K562 (cell line): ENCODE measurements at regions not wholly inside any gene's neighbourhood (a gene's known extent, or its start where the extent isn't known, plus 50 kb on each side); places are given as distances from the start of the nearest gene placed in this dataset.
A peak's percentile ranks its signal among the peaks of the same experiment; 100 is the strongest.

ENCODE experiments used
- ATAC-seq: fragments of 200-7000 bp; cut with Tn5 transposase; 3 replicates; pipeline ENCODE4 v1.9.1; 2020; ENCODE audit warnings: moderate library complexity
- BruUV-seq: library from RNA; stranded (reverse); fragments of 400-500 nt; replicated peaks from 2 replicates; lab custom pipeline; 2021; lab: Mats Ljungman, UMichigan
- CTCF ChIA-PET: fragments of 300-600 bp; formaldehyde crosslinking; extraction: SDS; loops from one replicate; lab custom pipeline; 2021; ENCODE audit warnings: low intra/inter-chr PET ratio; lab: Yijun Ruan, JAX
- POLR2A ChIA-PET: fragments of 300-600, 350-650 bp; sonication (Branson Sonifier 250); formaldehyde crosslinking; extraction: SDS; loops from one replicate; lab custom pipeline; 2021; ENCODE audit warnings: antibody characterized with exemption, inconsistent platforms; lab: Yijun Ruan, JAX
- DNase-seq, 4 experiments: peaks; one replicate each; pipeline versions ENCODE4 v3.0.0 to v3.0.0-alpha.2; 2011 to 2018; ENCODE audit warnings: low spot score in 3 of 4, mixed read lengths in 3 of 4; ENCODE audit errors: extremely low read depth in 1 of 4
- FAIRE-seq: peaks from 2 replicates; lab custom pipeline; 2011; peaks lifted over from hg19 to GRCh38; lab: Jason Lieb, UNC
- H2AFZ ChIP-seq: 2 replicates; pipeline ENCODE4 v1.6.0; 2011; ENCODE audit warnings: low read depth, low read length, control low read depth, inconsistent platforms
- H3K27ac ChIP-seq: fragments of 200-600 bp; 3 replicates; pipeline ENCODE4 v1.8.0; 2011; ENCODE audit warnings: low read depth, mild to moderate bottlenecking, control low read depth, inconsistent platforms, low read length, moderate library complexity, mixed read lengths; ENCODE audit errors: extremely low read depth
- H3K27me3 ChIP-seq, 2 experiments: fragments of 300-600 bp in 1 of 2; 2 replicates in 1 of 2; 3 replicates in 1 of 2; pipeline versions ENCODE4 v1.6.0 to v1.8.0; 2011; ENCODE audit warnings: inconsistent platforms in 2 of 2, low read length in 2 of 2, mild to moderate bottlenecking in 1 of 2, mixed read lengths in 1 of 2, moderate library complexity in 1 of 2; ENCODE audit not compliant: control insufficient read depth in 2 of 2, insufficient read depth in 2 of 2
- H3K36me3 ChIP-seq: fragments of 300-600 bp; 3 replicates; pipeline ENCODE4 v1.8.0; 2011; ENCODE audit warnings: mild to moderate bottlenecking, low read length, inconsistent platforms; ENCODE audit not compliant: control insufficient read depth, insufficient read depth
- H3K4me1 ChIP-seq, 2 experiments: fragments of 200-600 bp in 1 of 2; replicated peaks in 1 of 2; 2 replicates in 1 of 2; 3 replicates in 1 of 2; pipeline versions ENCODE4 v1.5.1 to v1.8.0; 2011; ENCODE audit warnings: inconsistent platforms in 2 of 2, low read length in 2 of 2, mild to moderate bottlenecking in 1 of 2, mixed read lengths in 1 of 2, moderate library complexity in 1 of 2; ENCODE audit not compliant: control insufficient read depth in 2 of 2, insufficient read depth in 2 of 2
- H3K4me2 ChIP-seq: 2 replicates; pipeline ENCODE4 v1.6.1; 2011; ENCODE audit warnings: low read length, control low read depth, inconsistent platforms, mixed read lengths; ENCODE audit not compliant: insufficient read depth
- H3K4me3 ChIP-seq: fragments of 200-600 bp; sonication (generic), shearing (Covaris generic); 2 replicates; pipeline ENCODE4 v1.5.1; 2016; ENCODE audit warnings: control low read depth, inconsistent platforms
- H3K79me2 ChIP-seq: fragments of 200-600 bp; 3 replicates; pipeline ENCODE4 v1.8.0; 2011; ENCODE audit warnings: low read length, inconsistent platforms; ENCODE audit not compliant: control insufficient read depth, insufficient read depth
- H3K9ac ChIP-seq, 2 experiments: 2 replicates each; pipeline versions ENCODE4 v1.6.0 to v1.6.1; 2011; ENCODE audit warnings: low read depth in 2 of 2, low read length in 2 of 2, control low read depth in 1 of 2, inconsistent platforms in 1 of 2, mild to moderate bottlenecking in 1 of 2, mixed read lengths in 1 of 2; ENCODE audit not compliant: insufficient read depth in 1 of 2
- H3K9me1 ChIP-seq: one replicate; pipeline ENCODE4 v1.6.0; 2011; ENCODE audit warnings: inconsistent platforms, mild to moderate bottlenecking, low read length, moderate library complexity; ENCODE audit not compliant: control insufficient read depth, insufficient read depth
- H3K9me3 ChIP-seq: replicated peaks from 2 replicates; pipeline ENCODE4 v1.5.1; 2011; ENCODE audit warnings: low read depth, low read length, inconsistent platforms; ENCODE audit not compliant: control insufficient read depth, insufficient read depth
- H4K20me1 ChIP-seq: replicated peaks from 2 replicates; pipeline ENCODE4 v1.6.1; 2011; ENCODE audit warnings: low read length, inconsistent platforms, mixed read lengths; ENCODE audit not compliant: control insufficient read depth, insufficient read depth
- CCAR2 ChIP-seq: fragments of 200-400 bp; formaldehyde crosslinking; IDR thresholded peaks from 2 replicates; pipeline ENCODE4 v1.6.1; 2017; ENCODE audit warnings: mild to moderate bottlenecking, low read depth, low read length
- HOXB6 ChIP-seq: fragments of 250-450 bp; sonication (Bioruptor Pico); IDR thresholded peaks from 2 replicates; pipeline ENCODE4 v1.5.1; 2022; ENCODE audit warnings: mild to moderate bottlenecking, borderline replicate concordance
- IRF2 ChIP-seq: sonication (generic); formaldehyde crosslinking; IDR thresholded peaks from 2 replicates; pipeline ENCODE4 v1.8.1; 2022; ENCODE audit warnings: mild to moderate bottlenecking, missing genetic modification reagents
- RBM25 ChIP-seq: fragments of 200-400 bp; formaldehyde crosslinking; IDR thresholded peaks from 2 replicates; pipeline ENCODE4 v1.6.1; 2018; ENCODE audit warnings: low read length, low read depth, moderate library complexity; ENCODE audit not compliant: severe bottlenecking
- WGBS: fragments of 100-300 bp; shearing (Covaris generic); methylation state at CpG from one replicate; pipeline ENCODE4 v1.1.6; 2016; ENCODE audit warnings: low coverage, mixed read lengths; ENCODE audit not compliant: insufficient coverage; ENCODE audit errors: missing lambda C conversion rate; 5-methylcytosine and 5-hydroxymethylcytosine counted together
- in situ Hi-C: fragments of 300-500 bp; cut with MboI; formaldehyde crosslinking; loops from 4 replicates; pipeline ENCODE4 v1.15.0; 2018; ENCODE audit warnings: inconsistent platforms, mixed read lengths
- intact Hi-C: fragments of 100-400 bp; cut with micrococcal nuclease; formaldehyde crosslinking; loops from 2 replicates; pipeline ENCODE4 v1.14.2; 2022
- TF ChIP-seq, protein P1 (sequence below): IDR thresholded peaks from 3 replicates; pipeline ENCODE4 v1.6.1; 2011; ENCODE audit warnings: borderline replicate concordance, mild to moderate bottlenecking, moderate library complexity; ENCODE audit not compliant: insufficient read length; ENCODE audit errors: extremely low read depth

DNA sequence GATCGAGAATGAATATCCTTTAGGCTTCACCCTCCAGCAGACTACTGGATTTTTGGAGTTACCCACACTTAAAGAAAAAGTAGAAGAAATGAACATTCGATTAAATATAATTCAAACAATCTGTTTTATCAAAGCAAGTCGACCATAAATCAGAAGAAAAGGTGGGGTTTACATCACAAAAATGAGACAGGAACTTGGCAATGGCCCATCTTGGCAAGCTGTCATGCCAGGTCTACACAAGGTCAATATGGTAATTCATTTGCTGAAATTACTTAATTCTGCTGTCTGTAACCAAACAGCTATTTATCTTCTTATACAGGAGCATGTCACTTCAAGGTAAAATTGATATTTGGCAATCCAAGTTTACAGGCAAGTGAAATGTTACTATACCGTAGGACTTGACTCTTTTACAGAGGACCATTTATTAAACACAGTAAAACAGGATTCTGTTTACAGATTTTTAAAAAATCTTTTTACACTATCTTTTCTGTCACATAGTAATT lies 640.6 kb upstream of the NRP1 start:
- POLR2A ChIA-PET = no interaction called here
- DNase-seq = no peak
- H3K9me3 ChIP-seq = no peaks in the 10 kb centered on the region
- no peaks in the 10 kb centered on the region for H3K9me1 ChIP-seq
- in situ Hi-C loops = no loop called here
- TF ChIP-seq IRF2 (no peak), HOXB6 (no peak)
- TF ChIP-seq, protein P1, sequence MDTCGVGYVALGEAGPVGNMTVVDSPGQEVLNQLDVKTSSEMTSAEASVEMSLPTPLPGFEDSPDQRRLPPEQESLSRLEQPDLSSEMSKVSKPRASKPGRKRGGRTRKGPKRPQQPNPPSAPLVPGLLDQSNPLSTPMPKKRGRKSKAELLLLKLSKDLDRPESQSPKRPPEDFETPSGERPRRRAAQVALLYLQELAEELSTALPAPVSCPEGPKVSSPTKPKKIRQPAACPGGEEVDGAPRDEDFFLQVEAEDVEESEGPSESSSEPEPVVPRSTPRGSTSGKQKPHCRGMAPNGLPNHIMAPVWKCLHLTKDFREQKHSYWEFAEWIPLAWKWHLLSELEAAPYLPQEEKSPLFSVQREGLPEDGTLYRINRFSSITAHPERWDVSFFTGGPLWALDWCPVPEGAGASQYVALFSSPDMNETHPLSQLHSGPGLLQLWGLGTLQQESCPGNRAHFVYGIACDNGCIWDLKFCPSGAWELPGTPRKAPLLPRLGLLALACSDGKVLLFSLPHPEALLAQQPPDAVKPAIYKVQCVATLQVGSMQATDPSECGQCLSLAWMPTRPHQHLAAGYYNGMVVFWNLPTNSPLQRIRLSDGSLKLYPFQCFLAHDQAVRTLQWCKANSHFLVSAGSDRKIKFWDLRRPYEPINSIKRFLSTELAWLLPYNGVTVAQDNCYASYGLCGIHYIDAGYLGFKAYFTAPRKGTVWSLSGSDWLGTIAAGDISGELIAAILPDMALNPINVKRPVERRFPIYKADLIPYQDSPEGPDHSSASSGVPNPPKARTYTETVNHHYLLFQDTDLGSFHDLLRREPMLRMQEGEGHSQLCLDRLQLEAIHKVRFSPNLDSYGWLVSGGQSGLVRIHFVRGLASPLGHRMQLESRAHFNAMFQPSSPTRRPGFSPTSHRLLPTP = no peak
- TF ChIP-seq, all 486 proteins: peak for 0
- Histone ChIP-seq H3K4me2 (no peak overlapping the region), H3K9ac (no peak overlapping the region), H4K20me1 (no peaks in the 10 kb centered on the region), H2AFZ (no peak overlapping the region), H3K4me3 (no peak overlapping the region), H3K4me1 (no peaks in the 10 kb centered on the region), H3K27ac (no peak overlapping the region), H3K79me2 (no peaks in the 10 kb centered on the region), H3K27me3 (no peaks in the 10 kb centered on the region), H3K36me3 (no peaks in the 10 kb centered on the region)
- BruUV-seq = no TSS peak
- ATAC-seq (no peak), FAIRE-seq (no peak)
- intact Hi-C loops = no loop called here
- 0% methylated on average over 4 of the region's 4 CpGs for WGBS
- CTCF ChIA-PET = no interaction called here

DNA sequence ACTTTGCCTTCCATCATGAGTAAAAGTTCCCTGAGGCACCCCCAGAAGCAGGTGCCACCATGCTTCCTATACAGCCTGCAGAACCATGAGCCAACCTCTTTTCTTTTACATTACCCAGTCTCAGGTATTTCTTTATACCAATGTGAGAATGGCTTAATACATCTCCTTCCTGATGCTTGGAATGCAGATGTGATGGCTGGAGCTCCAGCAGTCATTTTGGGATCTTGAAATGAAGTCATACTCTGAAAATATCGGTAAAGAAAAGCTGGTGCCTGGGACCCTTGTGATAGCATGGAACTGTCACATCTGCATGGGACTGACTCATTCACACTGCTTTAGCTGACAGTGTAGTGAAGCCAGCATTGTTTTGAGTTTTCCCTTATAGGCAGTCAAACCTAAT lies 634.5 kb upstream of the NRP1 start:
- TF ChIP-seq CCAR2 = no peak
- peak; percentile 95 for TF ChIP-seq RBM25
- H3K9me1 ChIP-seq = no peaks in the 10 kb centered on the region
- BruUV-seq = no TSS peak
- H4K20me1 ChIP-seq = no peaks in the 10 kb centered on the region
- 0% methylated on average over 1 of the region's 1 CpG for WGBS
- no peaks in the 10 kb centered on the region for H3K9me3 ChIP-seq
- H3K27me3 ChIP-seq = no peaks in the 10 kb centered on the region
- no peak for FAIRE-seq
- ChIA-PET CTCF (no interaction called here), POLR2A (no interaction called here)
- in situ Hi-C loops = no loop called here
- H3K4me1 ChIP-seq = no peaks in the 10 kb centered on the region
- no peak overlapping the region for H2AFZ ChIP-seq
- no peak overlapping the region for H3K4me2 ChIP-seq
- no peaks in the 10 kb centered on the region for H3K36me3 ChIP-seq
- intact Hi-C loops = no loop called here
- no peak overlapping the region for H3K4me3 ChIP-seq
- DNase-seq = no peak
- no peaks in the 10 kb centered on the region for H3K79me2 ChIP-seq
- H3K27ac ChIP-seq = no peak overlapping the region
- no peak overlapping the region for H3K9ac ChIP-seq
- ATAC-seq = no peak
